A673 (cell line): ENCODE measurements at regions not wholly inside any gene's neighbourhood (a gene's known extent, or its start where the extent isn't known, plus 50 kb on each side); places are given as distances from the start of the nearest gene placed in this dataset.
"Not testable (repeated sequence)": the region's sequence is repeated elsewhere in the genome, so short reads cannot be mapped to it uniquely, and the experiment has no call there.

Experiments
- BruUV-seq: library from RNA; stranded (reverse); fragments of 400-500 nt; replicated peaks from 2 replicates; lab custom pipeline; 2021; lab: Mats Ljungman, UMichigan
- CTCF ChIA-PET: fragments of 300-600 bp; sonication (Branson Sonifier 250); formaldehyde crosslinking; loops from one replicate; lab custom pipeline; 2022; ENCODE audit warnings: antibody characterized with exemption; lab: Charles Lee
- POLR2A ChIA-PET: fragments of 300-600 bp; sonication (Branson Sonifier 250); formaldehyde crosslinking; loops from one replicate; lab custom pipeline; 2022; ENCODE audit warnings: antibody characterized with exemption; ENCODE audit not compliant: low non-redundant PET; lab: Charles Lee
- DNase-seq: peaks from one replicate; pipeline ENCODE4 v3.0.0-alpha.2; 2015; ENCODE audit warnings: low spot score
- H3K27ac ChIP-seq: fragments of 200-600 bp; sonication (generic); 2 replicates; pipeline ENCODE4 v1.5.1; 2016; ENCODE audit warnings: mixed run types, low read depth, mild to moderate bottlenecking, mixed read lengths, antibody characterized with exemption, low read length; ENCODE audit not compliant: poor library complexity, severe bottlenecking
- H3K27me3 ChIP-seq: fragments of 200-600 bp; sonication (generic); replicated peaks from 2 replicates; pipeline ENCODE4 v1.6.1; 2017; ENCODE audit warnings: mixed run types, low read depth, mild to moderate bottlenecking, mixed read lengths, antibody characterized with exemption, low read length; ENCODE audit not compliant: insufficient read depth, poor library complexity
- H3K36me3 ChIP-seq: fragments of 200-600 bp; sonication (generic); 2 replicates; pipeline ENCODE4 v1.6.1; 2016; ENCODE audit warnings: mixed run types, mild to moderate bottlenecking, mixed read lengths, antibody characterized with exemption, low read length; ENCODE audit not compliant: insufficient read depth, poor library complexity, severe bottlenecking
- H3K4me1 ChIP-seq: fragments of 200-600 bp; sonication (generic); 2 replicates; pipeline ENCODE4 v1.6.1; 2017; ENCODE audit warnings: mixed run types, mild to moderate bottlenecking, mixed read lengths, antibody characterized with exemption, low read length; ENCODE audit not compliant: insufficient read depth, poor library complexity, severe bottlenecking
- H3K4me3 ChIP-seq: fragments of 200-600 bp; sonication (generic); 2 replicates; pipeline ENCODE4 v1.5.1; 2016; ENCODE audit warnings: low read depth, mixed run types, mild to moderate bottlenecking, mixed read lengths, low read length; ENCODE audit not compliant: poor library complexity, severe bottlenecking
- H3K9me3 ChIP-seq: fragments of 200-600 bp; sonication (generic); 2 replicates; pipeline ENCODE4 v1.6.1; 2016; ENCODE audit warnings: mixed run types, low read depth, mild to moderate bottlenecking, mixed read lengths, antibody characterized with exemption, low read length; ENCODE audit not compliant: poor library complexity, severe bottlenecking
- intact Hi-C: fragments of 100-400 bp; cut with micrococcal nuclease; formaldehyde crosslinking; loops from one replicate; pipeline ENCODE4 v1.10.0; 2022; ENCODE audit not compliant: unreplicated experiment

DNA sequence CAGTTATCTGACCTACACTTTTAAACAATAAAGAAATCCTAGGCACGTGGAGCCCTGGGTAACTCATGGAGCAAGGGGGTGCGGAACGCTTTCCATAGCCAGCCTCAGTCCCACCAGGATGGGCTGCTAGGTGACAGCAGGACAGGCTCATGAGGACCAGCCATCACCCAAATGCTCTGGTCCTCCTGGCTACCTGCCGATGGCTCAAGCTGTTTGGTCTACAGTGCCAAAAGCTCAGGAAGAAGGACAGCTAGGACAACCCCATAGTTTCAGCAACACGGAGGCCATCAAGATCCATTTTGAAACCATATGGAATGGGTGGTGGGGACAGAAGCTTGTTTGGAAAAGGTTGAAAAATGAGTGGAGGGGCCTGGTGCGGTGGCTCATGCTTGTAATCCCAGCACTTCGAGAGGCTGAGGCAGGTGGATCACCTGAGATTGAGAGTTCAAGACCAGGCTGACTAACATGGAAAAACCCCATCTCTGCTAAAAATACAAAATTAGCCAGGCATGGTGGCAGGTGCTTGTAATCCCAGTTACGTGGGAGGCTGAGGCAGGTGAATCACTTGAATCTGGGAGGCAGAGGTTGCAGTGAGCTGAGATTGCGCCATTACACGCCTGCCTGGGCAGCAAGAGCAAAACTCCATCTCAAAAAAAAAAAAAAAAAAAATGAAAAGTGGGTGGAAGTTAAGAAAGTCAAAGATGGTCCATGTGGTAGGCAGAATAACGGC is 93.7 kb upstream of the ALDH3B2 start:
- H3K9me3 ChIP-seq, H3K27me3 ChIP-seq, intact Hi-C loops, BruUV-seq, POLR2A ChIA-PET, H3K4me1 ChIP-seq, CTCF ChIA-PET, DNase-seq, H3K36me3 ChIP-seq, H3K27ac ChIP-seq, H3K4me3 ChIP-seq: not testable (repeated sequence)

DNA sequence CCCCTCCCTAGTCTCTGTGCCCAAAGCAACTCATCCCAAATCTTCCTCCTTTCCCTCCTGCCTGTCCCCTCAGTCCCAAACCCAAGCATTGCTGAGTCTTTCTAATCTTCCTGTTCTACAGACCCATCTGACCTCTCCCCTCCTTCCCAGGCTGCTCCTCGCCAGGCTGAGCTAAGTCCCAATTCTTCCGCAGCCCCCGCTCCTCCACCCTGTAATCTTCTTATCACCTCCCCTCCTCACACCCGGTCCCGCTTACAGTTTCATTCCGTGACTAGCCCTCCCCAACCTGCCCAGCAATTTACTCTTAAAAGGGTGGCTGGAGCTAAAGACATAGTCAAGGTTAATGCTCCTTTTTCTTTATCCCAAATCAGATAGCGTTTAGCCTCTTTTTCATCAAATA is 86.8 kb upstream of the ALDH3B2 start:
- H3K9me3 ChIP-seq, CTCF ChIA-PET, H3K4me3 ChIP-seq, H3K27me3 ChIP-seq, intact Hi-C loops, POLR2A ChIA-PET, H3K36me3 ChIP-seq, H3K27ac ChIP-seq, DNase-seq, BruUV-seq, H3K4me1 ChIP-seq: not testable (repeated sequence)

DNA sequence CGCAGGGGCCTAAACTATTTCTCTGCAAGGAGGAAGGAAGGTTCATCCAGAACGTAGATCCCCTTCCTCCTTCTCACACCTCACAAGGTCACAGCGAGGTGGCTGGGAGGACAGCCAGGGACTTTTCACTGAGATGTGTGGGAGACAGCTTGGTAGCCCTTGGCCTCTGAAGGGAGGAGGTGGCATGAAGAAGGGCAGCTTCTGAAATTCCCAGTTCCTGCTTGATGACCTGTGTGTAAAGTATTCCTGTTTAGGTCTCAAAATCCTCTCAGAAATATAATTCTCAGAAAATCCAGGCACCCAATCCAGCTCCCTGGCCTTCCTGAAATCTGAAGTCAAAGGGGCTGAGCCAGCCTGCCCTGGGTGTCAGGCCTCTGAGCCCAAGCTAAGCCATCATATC is 84.9 kb upstream of the ALDH3B2 start:
- CTCF ChIA-PET, H3K4me3 ChIP-seq, H3K9me3 ChIP-seq, POLR2A ChIA-PET, H3K36me3 ChIP-seq, H3K27me3 ChIP-seq, intact Hi-C loops, H3K4me1 ChIP-seq, BruUV-seq, H3K27ac ChIP-seq, DNase-seq: not testable (repeated sequence)

DNA sequence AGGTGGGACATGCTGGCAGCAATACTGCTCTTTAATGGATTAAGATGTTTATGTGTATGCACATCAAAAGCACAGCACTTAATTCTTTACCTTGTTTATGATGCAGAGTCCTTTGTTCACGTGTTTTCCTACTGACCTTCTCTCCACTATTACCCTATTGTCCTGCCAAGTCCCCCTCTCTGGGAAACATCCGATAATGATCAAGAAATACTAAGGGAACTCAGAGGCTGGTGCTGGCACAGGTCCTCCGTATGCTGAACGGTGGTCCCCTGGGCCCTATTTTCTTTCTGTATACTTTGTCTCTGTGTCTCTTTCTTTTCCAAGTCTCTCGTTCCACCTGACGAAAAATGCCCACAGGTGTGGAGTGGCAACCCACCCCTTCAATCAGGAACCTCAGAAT is 84.0 kb upstream of the ALDH3B2 start:
- CTCF ChIA-PET, BruUV-seq: not testable (repeated sequence)

DNA sequence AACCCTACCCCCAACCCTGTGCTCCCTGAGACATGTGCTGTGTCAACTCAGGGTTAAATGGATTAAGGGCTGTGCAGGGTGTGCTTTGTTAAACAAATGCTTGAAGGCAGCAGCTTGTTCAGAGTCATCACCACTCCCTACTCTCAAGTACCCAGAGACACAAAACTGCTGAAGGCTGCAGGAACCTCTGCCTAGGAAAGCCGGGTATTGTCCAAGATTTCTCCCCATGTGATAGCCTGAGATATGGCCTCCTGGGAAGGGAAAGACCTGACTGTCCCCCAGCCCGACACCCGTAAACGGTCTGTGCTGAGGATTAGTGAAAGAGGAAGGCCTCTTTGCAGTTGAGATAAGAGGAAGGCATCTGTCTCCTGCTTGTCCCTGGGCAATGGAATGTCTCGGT is 83.6 kb upstream of the ALDH3B2 start:
- H3K27ac ChIP-seq, H3K9me3 ChIP-seq, CTCF ChIA-PET, DNase-seq, H3K4me1 ChIP-seq, POLR2A ChIA-PET, H3K27me3 ChIP-seq, intact Hi-C loops, H3K36me3 ChIP-seq, BruUV-seq, H3K4me3 ChIP-seq: not testable (repeated sequence)

More for the DNA sequence above, 84.0 kb upstream of the ALDH3B2 start:
- H3K4me3 ChIP-seq, H3K9me3 ChIP-seq, H3K4me1 ChIP-seq, DNase-seq, H3K27me3 ChIP-seq, POLR2A ChIA-PET, H3K27ac ChIP-seq, H3K36me3 ChIP-seq, intact Hi-C loops: not testable (repeated sequence)

DNA sequence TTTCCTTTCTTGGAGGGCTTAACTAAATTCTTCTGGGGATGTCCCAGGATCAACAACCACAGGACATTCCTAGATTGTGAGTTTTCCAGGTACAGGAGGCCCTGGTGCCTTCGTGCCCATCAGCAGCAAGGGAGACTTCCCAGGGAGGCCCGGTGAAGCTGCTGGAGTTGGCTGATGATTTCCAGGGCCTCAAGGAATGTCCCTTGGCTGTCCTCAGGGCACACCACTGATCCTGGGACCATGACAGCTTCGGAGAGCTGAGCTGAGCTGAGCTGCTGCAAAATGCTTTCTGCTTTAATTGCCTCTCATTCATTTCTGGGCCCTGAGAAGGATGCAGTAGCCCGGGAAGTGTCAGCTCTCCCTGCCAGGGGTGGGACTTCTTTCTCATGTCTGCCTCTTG is 79.4 kb upstream of the ALDH3B2 start:
- H3K9me3 ChIP-seq, H3K4me1 ChIP-seq, BruUV-seq, H3K27me3 ChIP-seq, DNase-seq, intact Hi-C loops, POLR2A ChIA-PET, H3K36me3 ChIP-seq, H3K27ac ChIP-seq, CTCF ChIA-PET, H3K4me3 ChIP-seq: not testable (repeated sequence)
